GM12878 (cell line): ENCODE measurements at regions not wholly inside any gene's neighbourhood (a gene's known extent, or its start where the extent isn't known, plus 50 kb on each side); places are given as distances from the start of the nearest gene placed in this dataset.

Experiments
- ATAC-seq: fragments of 200-7000 bp; cut with Tn5 transposase; 3 replicates; pipeline ENCODE4 v1.9.1; 2020; ENCODE audit warnings: mild to moderate bottlenecking, moderate library complexity
- BruUV-seq: library from RNA; stranded (reverse); fragments of 400-500 nt; replicated peaks from 2 replicates; lab custom pipeline; 2021; lab: Mats Ljungman, UMichigan
- CTCF ChIA-PET: fragments of 300-600 bp; sonication (Branson Sonifier 250); formaldehyde crosslinking; extraction: SDS; loops from one replicate; lab custom pipeline; 2021; ENCODE audit warnings: inconsistent platforms; lab: Yijun Ruan, JAX
- POLR2A ChIA-PET: fragments of 350-600 bp; formaldehyde crosslinking; extraction: SDS; loops from one replicate; lab custom pipeline; 2021; ENCODE audit warnings: inconsistent platforms; lab: Charles Lee
- RAD21 ChIA-PET: fragments of 300-600 bp; sonication (Branson Sonifier 250); formaldehyde crosslinking; loops from one replicate; lab custom pipeline; 2023; ENCODE audit warnings: antibody characterized with exemption; ENCODE audit not compliant: unreplicated experiment; lab: Charles Lee
- SMC1A ChIA-PET: fragments of 300-600 bp; sonication (Branson Sonifier 250); formaldehyde crosslinking; loops from one replicate; lab custom pipeline; 2023; ENCODE audit not compliant: unreplicated experiment, uncharacterized antibody; lab: Charles Lee
- DNase-seq: peaks from one replicate; pipeline ENCODE4 v3.0.0-alpha.2; 2011; ENCODE audit warnings: low read depth, low spot score
- FAIRE-seq: peaks from 3 replicates; lab custom pipeline; 2011; peaks lifted over from hg19 to GRCh38; lab: Jason Lieb, UNC
- H2AFZ ChIP-seq: 2 replicates; pipeline ENCODE4 v1.6.0; 2011; ENCODE audit warnings: low read depth, low read length, control low read depth; ENCODE audit not compliant: control insufficient read depth
- H3K27ac ChIP-seq: 2 replicates; pipeline ENCODE4 v1.5.1; 2011; ENCODE audit warnings: control low read depth; ENCODE audit not compliant: control insufficient read depth, insufficient read depth
- H3K27me3 ChIP-seq, 2 experiments: replicated peaks in 1 of 2; 2 replicates each; pipeline versions ENCODE4 v1.6.0 to v1.6.1; 2011; ENCODE audit warnings: low read length in 1 of 2; ENCODE audit not compliant: control insufficient read depth in 2 of 2, insufficient read depth in 2 of 2
- H3K36me3 ChIP-seq, 2 experiments: 2 replicates each; pipeline ENCODE4 v1.5.1; 2011; ENCODE audit warnings: low read length in 1 of 2; ENCODE audit not compliant: control insufficient read depth in 2 of 2, insufficient read depth in 2 of 2
- H3K4me1 ChIP-seq: 2 replicates; pipeline ENCODE4 v1.6.1; 2011; ENCODE audit warnings: mild to moderate bottlenecking, low read length, moderate library complexity, mixed read lengths; ENCODE audit not compliant: control insufficient read depth, insufficient read depth
- H3K4me2 ChIP-seq: 2 replicates; pipeline ENCODE4 v1.6.0; 2011; ENCODE audit warnings: control low read depth; ENCODE audit not compliant: control insufficient read depth, insufficient read depth
- H3K4me3 ChIP-seq: fragments of 200-600 bp; sonication (generic); 2 replicates; pipeline ENCODE4 v1.5.1; 2016
- H3K79me2 ChIP-seq: 2 replicates; pipeline ENCODE4 v1.6.0; 2011; ENCODE audit warnings: low read length; ENCODE audit not compliant: control insufficient read depth, insufficient read depth
- H3K9ac ChIP-seq: 2 replicates; pipeline ENCODE4 v1.8.0; 2011; ENCODE audit warnings: low read length, control low read depth, mixed read lengths; ENCODE audit not compliant: control insufficient read depth, insufficient read depth
- H3K9me3 ChIP-seq: replicated peaks from 3 replicates; pipeline ENCODE4 v1.5.1; 2011; ENCODE audit warnings: mild to moderate bottlenecking, low read length; ENCODE audit not compliant: control insufficient read depth, insufficient read depth
- H4K20me1 ChIP-seq: 2 replicates; pipeline ENCODE4 v1.6.0; 2011; ENCODE audit not compliant: control insufficient read depth, insufficient read depth
- ATF2 ChIP-seq: IDR thresholded peaks from 2 replicates; pipeline ENCODE4 v1.6.1; 2012; ENCODE audit warnings: low read length, inconsistent platforms
- HDAC2 ChIP-seq: fragments of 200-600 bp; sonication (generic); IDR thresholded peaks from 2 replicates; pipeline ENCODE4 v1.6.1; 2017
- HSF1 ChIP-seq: fragments of 150-350 bp; IDR thresholded peaks from 2 replicates; pipeline ENCODE4 v1.6.1; 2014; ENCODE audit warnings: mild to moderate bottlenecking, low read depth, low read length
- IRF3 ChIP-seq: fragments of 450-650 bp; IDR thresholded peaks from 2 replicates; pipeline ENCODE4 v1.6.1; 2014; ENCODE audit warnings: mild to moderate bottlenecking
- IRF4 ChIP-seq: IDR thresholded peaks from 2 replicates; pipeline ENCODE4 v1.6.1; 2011; ENCODE audit warnings: low read depth, low read length
- MYC ChIP-seq: IDR thresholded peaks from 2 replicates; pipeline ENCODE4 v1.6.1; 2011; ENCODE audit warnings: mild to moderate bottlenecking, low read length, moderate library complexity, inconsistent platforms; ENCODE audit not compliant: insufficient read depth, insufficient replicate concordance, insufficient read length, severe bottlenecking
- NBN ChIP-seq: fragments of 450-650 bp; IDR thresholded peaks from 2 replicates; pipeline ENCODE4 v1.6.1; 2016
- NFXL1 ChIP-seq: fragments of 450-650 bp; IDR thresholded peaks from 2 replicates; pipeline ENCODE4 v1.6.1; 2017; ENCODE audit warnings: antibody characterized with exemption, mild to moderate bottlenecking, borderline replicate concordance
- POU2F2 ChIP-seq: IDR thresholded peaks from 3 replicates; pipeline ENCODE4 v1.6.1; 2011; ENCODE audit warnings: low read depth, mild to moderate bottlenecking, low read length, borderline replicate concordance
- PRDM15 ChIP-seq: fragments of 450-650 bp; formaldehyde crosslinking; IDR thresholded peaks from 2 replicates; pipeline ENCODE4 v1.4.0; 2020; ENCODE audit warnings: mild to moderate bottlenecking, moderate library complexity
- SKIL ChIP-seq: fragments of 450-650 bp; IDR thresholded peaks from 2 replicates; pipeline ENCODE4 v1.6.1; 2017; ENCODE audit warnings: mild to moderate bottlenecking, low read depth, inconsistent platforms; ENCODE audit not compliant: poor library complexity, severe bottlenecking
- SMAD5 ChIP-seq: IDR thresholded peaks from 2 replicates; pipeline ENCODE4 v1.6.1; 2016; ENCODE audit warnings: antibody characterized with exemption, low read depth
- TAF1 ChIP-seq: IDR thresholded peaks from 2 replicates; pipeline ENCODE4 v1.6.1; 2011; ENCODE audit warnings: mild to moderate bottlenecking, low read depth, low read length, borderline replicate concordance
- TARDBP ChIP-seq: IDR thresholded peaks from 2 replicates; pipeline ENCODE4 v1.6.1; 2016; ENCODE audit warnings: borderline replicate concordance
- YBX1 ChIP-seq: fragments of 450-650 bp; IDR thresholded peaks from 2 replicates; pipeline ENCODE4 v1.6.1; 2016; ENCODE audit warnings: antibody characterized with exemption
- WGBS: methylation state at CpG from one replicate; pipeline ENCODE4 v1.1.6; 2016; ENCODE audit warnings: low lambda C conversion rate; ENCODE audit not compliant: insufficient replicate concordance, insufficient coverage; ENCODE audit errors: missing lambda C conversion rate; 5-methylcytosine and 5-hydroxymethylcytosine counted together
- in situ Hi-C: fragments of 300-500 bp; cut with MboI; formaldehyde crosslinking; loops from 9 replicates; pipeline ENCODE4 v1.14.3; 2018; ENCODE audit warnings: mixed read lengths
- intact Hi-C: fragments of 100-400 bp; cut with micrococcal nuclease; formaldehyde crosslinking; loops from one replicate; pipeline ENCODE4 v1.14.2; 2022; ENCODE audit not compliant: unreplicated experiment

GRCh38 chr5:30968971-30969370 is 224.5 kb upstream of the CDH6 start (continued):
- TF ChIP-seq SKIL: no peak
- no peak for TF ChIP-seq IRF4
- TF ChIP-seq POU2F2: no peak
- TF ChIP-seq ATF2: no peak
- TF ChIP-seq NFXL1: no peak

GRCh38 chr5:30960036-30960435 is 233.4 kb upstream of the CDH6 start:
- Histone ChIP-seq H3K79me2 (no peaks in the 10 kb centered on the region), H3K4me2 (no peak overlapping the region), H2AFZ (no peak overlapping the region), H3K27me3 (no peaks in the 10 kb centered on the region), H3K27ac (no peak overlapping the region), H3K4me3 (no peak overlapping the region), H3K4me1 (no peaks in the 10 kb centered on the region), H3K9me3 (no peaks in the 10 kb centered on the region), H3K9ac (no peak overlapping the region), H4K20me1 (no peaks in the 10 kb centered on the region), H3K36me3 (no peaks in the 10 kb centered on the region)
- SMC1A ChIA-PET: no interaction called here
- no peak for FAIRE-seq
- ATAC-seq: no peak
- in situ Hi-C loops (no loop called here), intact Hi-C loops (no loop called here)
- WGBS: 0% methylated on average over 1 of the region's 1 CpG
- POLR2A ChIA-PET: no interaction called here
- no TSS peak for BruUV-seq
- no peak for DNase-seq
- RAD21 ChIA-PET: no interaction called here
- CTCF ChIA-PET: no interaction called here
- TF ChIP-seq MYC (no peak), TARDBP (no peak), HDAC2 (no peak), NBN (no peak), HSF1 (no peak), TAF1 (no peak), SMAD5 (no peak), YBX1 (no peak), PRDM15 (no peak), IRF3 (no peak)
